ENCODE measurements at regions not wholly inside any gene's neighbourhood (a gene's known extent, or its start where the extent isn't known, plus 50 kb on each side); places are given as distances from the start of the nearest gene placed in this dataset.
A peak's percentile ranks its signal among the peaks of the same experiment; 100 is the strongest.

- ChIA-PET POLR2A (interaction anchor here (0.6 to 0.7 kb wide), 2 partner anchors 8 to 229 kb away, joined by 3 to 4 read pairs; no protein-coding TSS in a partner anchor), CTCF (ENCODE audit: low intra/inter-chr PET ratio) (no interaction called here)
- no peak overlapping the region for H3K4me2 ChIP-seq (ENCODE audit: insufficient read depth, low read length)
- peaks cover 0 to 7% of the 10 kb centered on the region in 2 experiments; a peak in 2 of 5 replicates for H3K27me3 ChIP-seq (ENCODE audit: control insufficient read depth in 2 of 2, insufficient read depth in 2 of 2, low read length in 2 of 2)
- no TSS peak for BruUV-seq (replicated peaks)
- peaks cover 0 to 3% of the 10 kb centered on the region in 2 experiments; a peak in 2 of 5 replicates for H3K4me1 ChIP-seq (replicated peaks in 1 of 2; ENCODE audit: control insufficient read depth in 2 of 2, insufficient read depth in 2 of 2, low read length in 2 of 2)
- WGBS (ENCODE audit: insufficient coverage, low coverage, missing lambda C conversion rate) = 12% methylated on average over 5 of the region's 6 CpGs
- intact Hi-C loops (cut with micrococcal nuclease) = no loop called here
- TF ChIP-seq CLOCK (CRISPR knock-in tag; IDR thresholded peaks at IDR 0.05; ENCODE audit: borderline replicate concordance) (no peak), ZNF384 (IDR thresholded peaks at IDR 0.05; ENCODE audit: low read depth, low read length) (0 out of 2 replicates have a peak, but pooled peaks have one; percentile 56), ZNF766 (CRISPR knock-in tag; conservative IDR thresholded peaks at IDR 0.05) (no peak), ZBTB40 (IDR thresholded peaks at IDR 0.05) (peak; percentile 76), ZBTB40 (CRISPR knock-in tag; IDR thresholded peaks at IDR 0.05) (peak; percentile 46; the same call in 1 of the 2 replicates)
- no peak overlapping the region for H3K9ac ChIP-seq (ENCODE audit: insufficient read depth in 1 of 2, low read depth in 2 of 2, low read length in 2 of 2)
- no peaks in the 10 kb centered on the region for H3K9me3 ChIP-seq (replicated peaks; ENCODE audit: control insufficient read depth, insufficient read depth, low read depth, low read length)
- H3K79me2 ChIP-seq (ENCODE audit: control insufficient read depth, insufficient read depth, low read length) = no peaks in the 10 kb centered on the region
- no peak for FAIRE-seq
- no peak overlapping the region for H3K4me3 ChIP-seq
- no peaks in the 10 kb centered on the region for H3K36me3 ChIP-seq (ENCODE audit: control insufficient read depth, insufficient read depth, low read length)
- H4K20me1 ChIP-seq (replicated peaks; ENCODE audit: control insufficient read depth, insufficient read depth, low read length) = no peaks in the 10 kb centered on the region
- no peaks in the 10 kb centered on the region for H3K9me1 ChIP-seq (ENCODE audit: control insufficient read depth, insufficient read depth, low read length)
- ATAC-seq = no peak
- H3K27ac ChIP-seq (ENCODE audit: extremely low read depth, low read depth, low read length) = no peak overlapping the region
- in situ Hi-C loops (cut with MboI) = loop anchor here (25.0 kb wide), 1 partner anchor 415 kb away; no protein-coding TSS in a partner anchor
- H2AFZ ChIP-seq (ENCODE audit: low read depth, low read length) = no peak overlapping the region
- no peak for DNase-seq (ENCODE audit: extremely low read depth in 1 of 4, low spot score in 3 of 4)
These were observed 197.5 kb downstream of the BCR start for GRCh38 chr22:23377767-23378166.

Data from K562 (cell line).